ENCODE measurements at regions not wholly inside any gene's neighbourhood (a gene's known extent, or its start where the extent isn't known, plus 50 kb on each side); places are given as distances from the start of the nearest gene placed in this dataset.

DNA sequence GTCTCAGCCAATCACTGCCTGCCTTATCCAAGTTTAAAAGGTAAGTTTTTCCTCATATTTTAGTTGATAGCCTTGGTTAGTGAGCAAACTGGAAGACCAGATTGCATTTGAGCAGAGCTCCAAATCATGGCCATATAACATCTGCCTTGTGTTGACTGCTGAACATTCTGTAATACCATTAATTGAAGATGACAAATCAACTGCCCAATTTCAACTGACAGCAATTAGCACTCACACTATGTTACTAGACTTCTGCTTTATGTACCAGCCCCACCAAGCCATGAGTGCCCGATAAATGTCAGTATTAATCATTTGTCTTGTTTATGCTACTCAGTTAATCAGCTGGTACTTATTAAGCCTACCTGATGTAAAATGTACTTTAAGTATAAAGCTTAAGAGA, 83.1 kb downstream of the CGGBP1 start:
- POLR2A ChIA-PET: no interaction called here
- no peak for DNase-seq
- H3K27ac Mint-ChIP-seq (ENCODE audit: unreplicated experiment): no peak overlapping the region
- no peaks in the 10 kb centered on the region for H3K9me3 ChIP-seq
- TF ChIP-seq, protein P1, sequence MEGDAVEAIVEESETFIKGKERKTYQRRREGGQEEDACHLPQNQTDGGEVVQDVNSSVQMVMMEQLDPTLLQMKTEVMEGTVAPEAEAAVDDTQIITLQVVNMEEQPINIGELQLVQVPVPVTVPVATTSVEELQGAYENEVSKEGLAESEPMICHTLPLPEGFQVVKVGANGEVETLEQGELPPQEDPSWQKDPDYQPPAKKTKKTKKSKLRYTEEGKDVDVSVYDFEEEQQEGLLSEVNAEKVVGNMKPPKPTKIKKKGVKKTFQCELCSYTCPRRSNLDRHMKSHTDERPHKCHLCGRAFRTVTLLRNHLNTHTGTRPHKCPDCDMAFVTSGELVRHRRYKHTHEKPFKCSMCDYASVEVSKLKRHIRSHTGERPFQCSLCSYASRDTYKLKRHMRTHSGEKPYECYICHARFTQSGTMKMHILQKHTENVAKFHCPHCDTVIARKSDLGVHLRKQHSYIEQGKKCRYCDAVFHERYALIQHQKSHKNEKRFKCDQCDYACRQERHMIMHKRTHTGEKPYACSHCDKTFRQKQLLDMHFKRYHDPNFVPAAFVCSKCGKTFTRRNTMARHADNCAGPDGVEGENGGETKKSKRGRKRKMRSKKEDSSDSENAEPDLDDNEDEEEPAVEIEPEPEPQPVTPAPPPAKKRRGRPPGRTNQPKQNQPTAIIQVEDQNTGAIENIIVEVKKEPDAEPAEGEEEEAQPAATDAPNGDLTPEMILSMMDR (IDR thresholded peaks at IDR 0.05; ENCODE audit: insufficient read depth in 1 of 2, low read depth in 1 of 2, low read length in 1 of 2, severe bottlenecking in 1 of 2, unreplicated experiment in 1 of 2): no peak
- H3K27me3 ChIP-seq (replicated peaks; ENCODE audit: control insufficient read depth, insufficient read depth, low read length): no peaks in the 10 kb centered on the region
- no peaks in the 10 kb centered on the region for H3K4me1 ChIP-seq
- no peak overlapping the region for H3K4me3 ChIP-seq (ENCODE audit: low read depth, low read length)
- no peaks in the 10 kb centered on the region for H3K27me3 Mint-ChIP-seq (ENCODE audit: insufficient read depth, unreplicated experiment)
- no peak overlapping the region for H3K4me3 Mint-ChIP-seq (ENCODE audit: unreplicated experiment)
- no peaks in the 10 kb centered on the region for H3K9me3 Mint-ChIP-seq (ENCODE audit: unreplicated experiment)
- H3K36me3 ChIP-seq (ENCODE audit: control insufficient read depth, insufficient read depth, low read length): no peaks in the 10 kb centered on the region
- CTCF ChIA-PET: no interaction called here
- BruUV-seq (replicated peaks): no TSS peak
- intact Hi-C loops (cut with micrococcal nuclease; ENCODE audit: unreplicated experiment): no loop called here
- no peaks in the 10 kb centered on the region for H3K4me1 Mint-ChIP-seq (ENCODE audit: low read depth, unreplicated experiment)
- H3K36me3 Mint-ChIP-seq (ENCODE audit: insufficient read depth, unreplicated experiment): no peaks in the 10 kb centered on the region

DNA sequence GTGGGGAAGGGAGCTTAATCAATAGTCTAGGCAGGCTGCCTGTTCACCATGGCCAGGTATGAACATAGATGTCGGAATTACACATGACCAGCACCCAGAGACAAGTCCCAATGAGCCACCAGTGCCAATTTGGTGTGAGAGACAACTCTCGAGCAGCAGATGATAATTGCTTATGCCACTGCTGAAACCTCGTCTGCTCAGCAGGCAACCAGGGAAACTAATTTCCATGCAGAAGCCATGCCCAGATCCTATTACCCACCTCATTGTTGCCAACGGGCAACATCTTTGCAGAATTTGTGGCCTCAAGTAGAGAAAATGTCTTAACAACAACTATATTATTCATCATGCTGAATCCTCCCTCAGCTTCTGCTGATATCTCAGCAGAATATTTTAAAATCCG, 84.9 kb downstream of the CGGBP1 start:
- H3K9me3 Mint-ChIP-seq (ENCODE audit: unreplicated experiment): no peaks in the 10 kb centered on the region
- no peak overlapping the region for H3K4me3 Mint-ChIP-seq (ENCODE audit: unreplicated experiment)
- no peaks in the 10 kb centered on the region for H3K36me3 ChIP-seq (ENCODE audit: control insufficient read depth, insufficient read depth, low read length)
- BruUV-seq (replicated peaks): no TSS peak
- no peaks in the 10 kb centered on the region for H3K4me1 Mint-ChIP-seq (ENCODE audit: low read depth, unreplicated experiment)
- no peak overlapping the region for H3K27ac Mint-ChIP-seq (ENCODE audit: unreplicated experiment)
- no peaks in the 10 kb centered on the region for H3K9me3 ChIP-seq
- H3K4me3 ChIP-seq (ENCODE audit: low read depth, low read length): no peak overlapping the region
- DNase-seq: no peak
- H3K27me3 Mint-ChIP-seq (ENCODE audit: insufficient read depth, unreplicated experiment): no peaks in the 10 kb centered on the region
- no peaks in the 10 kb centered on the region for H3K27me3 ChIP-seq (replicated peaks; ENCODE audit: control insufficient read depth, insufficient read depth, low read length)
- TF ChIP-seq, protein P1 (IDR thresholded peaks at IDR 0.05; ENCODE audit: insufficient read depth in 1 of 2, low read depth in 1 of 2, low read length in 1 of 2, severe bottlenecking in 1 of 2, unreplicated experiment in 1 of 2): no peak
- ChIA-PET CTCF (no interaction called here), POLR2A (no interaction called here)
- H3K4me1 ChIP-seq: no peaks in the 10 kb centered on the region
- intact Hi-C loops (cut with micrococcal nuclease; ENCODE audit: unreplicated experiment): no loop called here
- H3K36me3 Mint-ChIP-seq (ENCODE audit: insufficient read depth, unreplicated experiment): no peaks in the 10 kb centered on the region

DNA sequence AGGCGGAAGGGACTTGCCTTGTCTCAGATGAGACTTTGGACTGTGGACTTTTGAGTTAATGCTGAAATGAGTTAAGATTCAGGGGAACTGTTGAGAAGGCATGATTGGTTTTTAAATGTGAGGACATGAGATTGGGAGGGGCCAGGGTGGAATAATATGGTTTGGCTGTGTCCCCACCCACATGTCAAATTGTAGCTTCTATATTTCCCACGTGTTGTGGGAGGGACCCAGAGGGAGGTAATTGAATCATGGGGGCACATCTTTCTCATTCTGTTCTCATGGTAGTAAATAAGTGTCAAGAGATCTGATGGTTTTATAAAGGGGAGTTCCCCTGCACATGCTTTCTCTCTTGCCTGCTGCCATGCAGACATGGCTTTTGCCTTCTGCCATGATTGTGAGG, 89.2 kb downstream of the CGGBP1 start:
- Histone ChIP-seq H3K4me1 (no peaks in the 10 kb centered on the region), H3K27me3 (replicated peaks; ENCODE audit: control insufficient read depth, insufficient read depth, low read length) (no peaks in the 10 kb centered on the region), H3K36me3 (ENCODE audit: control insufficient read depth, insufficient read depth, low read length) (no peaks in the 10 kb centered on the region), H3K4me3 (ENCODE audit: low read depth, low read length) (no peak overlapping the region), H3K9me3 (no peaks in the 10 kb centered on the region)
- Mint-ChIP-seq H3K4me3 (ENCODE audit: unreplicated experiment) (no peak overlapping the region), H3K4me1 (ENCODE audit: low read depth, unreplicated experiment) (no peaks in the 10 kb centered on the region), H3K27ac (ENCODE audit: unreplicated experiment) (no peak overlapping the region), H3K36me3 (ENCODE audit: insufficient read depth, unreplicated experiment) (no peaks in the 10 kb centered on the region), H3K9me3 (ENCODE audit: unreplicated experiment) (no peaks in the 10 kb centered on the region), H3K27me3 (ENCODE audit: insufficient read depth, unreplicated experiment) (no peaks in the 10 kb centered on the region)
- BruUV-seq (replicated peaks): no TSS peak
- DNase-seq: no peak
- ChIA-PET CTCF (no interaction called here), POLR2A (no interaction called here)
- TF ChIP-seq, protein P1 (IDR thresholded peaks at IDR 0.05; ENCODE audit: insufficient read depth in 1 of 2, low read depth in 1 of 2, low read length in 1 of 2, severe bottlenecking in 1 of 2, unreplicated experiment in 1 of 2): no peak
- intact Hi-C loops (cut with micrococcal nuclease; ENCODE audit: unreplicated experiment): no loop called here

Data from Caco-2 (cell line).